Neural progenitor cell (in vitro differentiated cells): ENCODE measurements at regions not wholly inside any gene's neighbourhood (a gene's known extent, or its start where the extent isn't known, plus 50 kb on each side); places are given as distances from the start of the nearest gene placed in this dataset.

Source experiments
- DNase-seq: peaks from one replicate; pipeline ENCODE4 v3.0.0-alpha.2; 2016; ENCODE audit warnings: low spot score
- H2AFZ ChIP-seq: fragments of 200-600 bp; sonication (generic); replicated peaks from 2 replicates; pipeline ENCODE4 v1.6.1; 2016; ENCODE audit warnings: antibody characterized with exemption
- H3F3A ChIP-seq: fragments of 200-600 bp; sonication (generic); 2 replicates; pipeline ENCODE4 v1.6.1; 2016; ENCODE audit warnings: antibody characterized with exemption, low read depth
- H3K27ac ChIP-seq: fragments of 200-600 bp; sonication (generic); 2 replicates; pipeline ENCODE4 v1.5.1; 2016; ENCODE audit warnings: mild to moderate bottlenecking
- H3K27me3 ChIP-seq: fragments of 200-600 bp; sonication (generic); 2 replicates; pipeline ENCODE4 v1.6.1; 2016; ENCODE audit warnings: mild to moderate bottlenecking, moderate library complexity
- H3K36me3 ChIP-seq: fragments of 200-600 bp; sonication (generic); 2 replicates; pipeline ENCODE4 v1.5.1; 2016
- H3K4me1 ChIP-seq: fragments of 200-600 bp; sonication (generic); 2 replicates; pipeline ENCODE4 v1.6.1; 2016; ENCODE audit warnings: mixed run types
- H3K4me2 ChIP-seq: fragments of 200-600 bp; sonication (generic); 2 replicates; pipeline ENCODE4 v1.6.1; 2016
- H3K4me3 ChIP-seq: fragments of 200-600 bp; sonication (generic); 2 replicates; pipeline ENCODE4 v1.5.1; 2016
- H3K79me2 ChIP-seq: fragments of 200-600 bp; sonication (generic); 2 replicates; pipeline ENCODE4 v1.6.1; 2016; ENCODE audit warnings: low read depth
- H3K9ac ChIP-seq: fragments of 200-600 bp; sonication (generic); 2 replicates; pipeline ENCODE4 v1.6.1; 2016
- H3K9me3 ChIP-seq: fragments of 200-600 bp; sonication (generic); 2 replicates; pipeline ENCODE4 v1.5.1; 2016; ENCODE audit warnings: low read depth
- H4K20me1 ChIP-seq: fragments of 200-600 bp; sonication (generic); 2 replicates; pipeline ENCODE4 v1.6.1; 2016; ENCODE audit warnings: low read depth
- H3K27ac Mint-ChIP-seq: 3 replicates; pipeline ENCODE4 v1.8.0; 2021; ENCODE audit warnings: mixed read lengths
- H3K27me3 Mint-ChIP-seq: 2 replicates; pipeline ENCODE4 v1.8.0; 2022; ENCODE audit warnings: low read depth, mild to moderate bottlenecking, inconsistent platforms, moderate library complexity, mixed read lengths; ENCODE audit not compliant: insufficient read depth
- H3K36me3 Mint-ChIP-seq: 3 replicates; pipeline ENCODE4 v1.8.0; 2021; ENCODE audit warnings: mixed read lengths
- H3K4me1 Mint-ChIP-seq: 3 replicates; pipeline ENCODE4 v1.8.0; 2021; ENCODE audit warnings: mixed read lengths
- H3K4me3 Mint-ChIP-seq: 3 replicates; pipeline ENCODE4 v1.8.0; 2021; ENCODE audit warnings: mild to moderate bottlenecking, moderate library complexity, mixed read lengths
- H3K9me3 Mint-ChIP-seq: 3 replicates; pipeline ENCODE4 v1.8.0; 2020; ENCODE audit warnings: mixed read lengths
- EZH2 ChIP-seq: fragments of 200-600 bp; sonication (generic); IDR thresholded peaks from 2 replicates; pipeline ENCODE4 v1.6.1; 2017; ENCODE audit warnings: antibody characterized with exemption, mild to moderate bottlenecking, moderate library complexity
- EZH2phosphoT487 ChIP-seq: fragments of 200-600 bp; sonication (generic); IDR thresholded peaks from 2 replicates; pipeline ENCODE4 v1.6.1; 2017; ENCODE audit warnings: antibody characterized with exemption
- TF ChIP-seq, protein P1 (sequence below): fragments of 200-600 bp; sonication (generic); IDR thresholded peaks from 2 replicates; pipeline ENCODE4 v1.5.1; 2017; ENCODE audit warnings: antibody characterized with exemption, mild to moderate bottlenecking

DNA sequence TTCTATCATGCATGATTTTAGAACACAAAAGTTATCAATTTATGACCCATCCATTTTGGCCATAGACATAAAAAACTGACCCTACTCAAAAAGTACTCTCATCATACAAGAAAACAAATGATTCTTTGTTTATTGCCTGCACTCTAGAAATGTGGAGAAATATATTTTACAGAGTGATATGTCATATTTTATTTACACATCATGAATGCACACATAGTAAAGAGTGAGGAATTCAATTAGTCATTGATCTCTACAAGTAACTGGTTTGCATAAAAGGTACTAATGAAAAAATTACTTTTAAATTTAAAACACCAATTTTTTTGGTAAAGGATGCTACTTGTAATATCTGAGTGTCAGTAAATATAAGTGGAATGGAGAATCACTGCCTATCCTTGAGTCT, 242.5 kb upstream of the FAT4 start:
- no peak overlapping the region for H2AFZ ChIP-seq
- TF ChIP-seq, protein P1, sequence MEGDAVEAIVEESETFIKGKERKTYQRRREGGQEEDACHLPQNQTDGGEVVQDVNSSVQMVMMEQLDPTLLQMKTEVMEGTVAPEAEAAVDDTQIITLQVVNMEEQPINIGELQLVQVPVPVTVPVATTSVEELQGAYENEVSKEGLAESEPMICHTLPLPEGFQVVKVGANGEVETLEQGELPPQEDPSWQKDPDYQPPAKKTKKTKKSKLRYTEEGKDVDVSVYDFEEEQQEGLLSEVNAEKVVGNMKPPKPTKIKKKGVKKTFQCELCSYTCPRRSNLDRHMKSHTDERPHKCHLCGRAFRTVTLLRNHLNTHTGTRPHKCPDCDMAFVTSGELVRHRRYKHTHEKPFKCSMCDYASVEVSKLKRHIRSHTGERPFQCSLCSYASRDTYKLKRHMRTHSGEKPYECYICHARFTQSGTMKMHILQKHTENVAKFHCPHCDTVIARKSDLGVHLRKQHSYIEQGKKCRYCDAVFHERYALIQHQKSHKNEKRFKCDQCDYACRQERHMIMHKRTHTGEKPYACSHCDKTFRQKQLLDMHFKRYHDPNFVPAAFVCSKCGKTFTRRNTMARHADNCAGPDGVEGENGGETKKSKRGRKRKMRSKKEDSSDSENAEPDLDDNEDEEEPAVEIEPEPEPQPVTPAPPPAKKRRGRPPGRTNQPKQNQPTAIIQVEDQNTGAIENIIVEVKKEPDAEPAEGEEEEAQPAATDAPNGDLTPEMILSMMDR, result no peak
- TF ChIP-seq EZH2phosphoT487 (no peak), EZH2 (no peak)
- no peak overlapping the region for H3K27ac Mint-ChIP-seq
- no peaks in the 10 kb centered on the region for H4K20me1 ChIP-seq
- H3K27me3 ChIP-seq, result no peaks in the 10 kb centered on the region
- DNase-seq, result no peak
- no peak overlapping the region for H3K4me3 ChIP-seq
- peaks cover 3% of the 10 kb centered on the region for H3K4me1 ChIP-seq
- no peak overlapping the region for H3K27ac ChIP-seq
- no peaks in the 10 kb centered on the region for H3K27me3 Mint-ChIP-seq
- H3K9me3 Mint-ChIP-seq, result no peaks in the 10 kb centered on the region
- no peaks in the 10 kb centered on the region for H3K79me2 ChIP-seq
- H3K36me3 ChIP-seq, result no peaks in the 10 kb centered on the region
- peaks cover 3% of the 10 kb centered on the region for H3K4me1 Mint-ChIP-seq
- H3F3A ChIP-seq, result no peaks in the 10 kb centered on the region
- no peak overlapping the region for H3K4me3 Mint-ChIP-seq
- no peak overlapping the region for H3K4me2 ChIP-seq
- no peak overlapping the region for H3K9ac ChIP-seq
- H3K9me3 ChIP-seq, result no peaks in the 10 kb centered on the region
- no peaks in the 10 kb centered on the region for H3K36me3 Mint-ChIP-seq

DNA sequence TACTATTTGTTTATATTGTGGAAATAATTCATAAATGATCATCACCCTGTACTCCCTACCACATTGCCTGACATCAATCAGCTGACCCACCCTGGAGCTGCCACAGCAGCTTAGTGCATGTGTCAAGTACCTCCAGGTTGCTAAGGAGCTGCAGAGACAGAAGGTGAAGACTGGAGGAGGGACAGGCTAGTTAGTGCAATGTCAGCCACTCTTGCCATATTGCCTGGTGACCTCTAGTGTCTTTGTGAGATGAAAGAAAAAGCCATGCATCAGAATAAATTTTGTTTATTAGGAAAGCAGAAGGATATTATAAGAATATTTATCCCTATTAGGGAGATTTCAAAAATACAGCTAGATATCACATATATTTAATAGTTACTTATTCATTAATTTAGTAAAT, 243.9 kb upstream of the FAT4 start:
- no peak for TF ChIP-seq EZH2phosphoT487
- TF ChIP-seq EZH2, result no peak
- TF ChIP-seq, protein P1, result no peak
- Histone ChIP-seq H3K9ac (no peak overlapping the region), H3K4me3 (no peak overlapping the region), H3K27ac (no peak overlapping the region), H3K36me3 (no peaks in the 10 kb centered on the region), H3K4me1 (peaks cover 3% of the 10 kb centered on the region), H3K9me3 (no peaks in the 10 kb centered on the region), H3K27me3 (no peaks in the 10 kb centered on the region), H2AFZ (no peak overlapping the region), H3K4me2 (no peak overlapping the region), H3F3A (no peaks in the 10 kb centered on the region), H3K79me2 (no peaks in the 10 kb centered on the region), H4K20me1 (no peaks in the 10 kb centered on the region)
- no peak for DNase-seq
- H3K36me3 Mint-ChIP-seq, result no peaks in the 10 kb centered on the region
- peaks cover 3% of the 10 kb centered on the region for H3K4me1 Mint-ChIP-seq
- H3K27me3 Mint-ChIP-seq, result no peaks in the 10 kb centered on the region
- no peak overlapping the region for H3K4me3 Mint-ChIP-seq
- H3K27ac Mint-ChIP-seq, result no peak overlapping the region
- H3K9me3 Mint-ChIP-seq, result no peaks in the 10 kb centered on the region

GRCh38 chr4:125062115-125063050, 252.4 kb upstream of the FAT4 start:
- H3K36me3 Mint-ChIP-seq, result no peaks in the 10 kb centered on the region
- H3K79me2 ChIP-seq, result no peaks in the 10 kb centered on the region
- H4K20me1 ChIP-seq, result no peaks in the 10 kb centered on the region
- no peaks in the 10 kb centered on the region for H3F3A ChIP-seq
- H3K4me2 ChIP-seq, result no peak overlapping the region
- H3K27me3 Mint-ChIP-seq, result no peaks in the 10 kb centered on the region
- TF ChIP-seq, protein P1, result no peak
- TF ChIP-seq EZH2phosphoT487, result no peak
- TF ChIP-seq EZH2, result no peak
- peaks cover 14% of the 10 kb centered on the region for H3K4me1 ChIP-seq
- peak; percentile 6 for DNase-seq
- no peaks in the 10 kb centered on the region for H3K27me3 ChIP-seq
- peak overlapping the region; percentile 38 for H3K27ac Mint-ChIP-seq
- H2AFZ ChIP-seq, result no peak overlapping the region
- H3K36me3 ChIP-seq, result no peaks in the 10 kb centered on the region
- H3K9me3 Mint-ChIP-seq, result no peaks in the 10 kb centered on the region
- H3K4me1 Mint-ChIP-seq, result peaks cover 9% of the 10 kb centered on the region
- H3K9ac ChIP-seq, result no peak overlapping the region
- H3K27ac ChIP-seq, result no peak overlapping the region
- no peak overlapping the region for H3K4me3 Mint-ChIP-seq
- no peaks in the 10 kb centered on the region for H3K9me3 ChIP-seq
- no peak overlapping the region for H3K4me3 ChIP-seq
